Mesenchymal stem cell (in vitro differentiated cells and primary cell): ENCODE measurements at regions not wholly inside any gene's neighbourhood (a gene's known extent, or its start where the extent isn't known, plus 50 kb on each side); places are given as distances from the start of the nearest gene placed in this dataset.

Experiments
- DNase-seq: peaks from one replicate; pipeline ENCODE4 v3.0.0-alpha.2; 2013
- H2AFZ ChIP-seq: one replicate; pipeline ENCODE4 v1.6.1; 2013; ENCODE audit warnings: low read depth, mild to moderate bottlenecking, control low read depth, inconsistent platforms, low read length, moderate library complexity
- H2AK5ac ChIP-seq: 2 replicates; pipeline ENCODE4 v1.6.1; 2013; ENCODE audit warnings: low read length, moderate library complexity, mild to moderate bottlenecking, inconsistent platforms; ENCODE audit not compliant: severe bottlenecking
- H2BK120ac ChIP-seq: one replicate; pipeline ENCODE4 v1.6.1; 2013; ENCODE audit warnings: low read depth, mild to moderate bottlenecking, inconsistent platforms, low read length, moderate library complexity
- H2BK12ac ChIP-seq, 2 experiments: one replicate each; pipeline ENCODE4 v1.6.1; 2013; ENCODE audit warnings: inconsistent platforms in 2 of 2, low read length in 2 of 2, mild to moderate bottlenecking in 2 of 2, moderate library complexity in 2 of 2, control low read depth in 1 of 2
- H2BK15ac ChIP-seq: one replicate; pipeline ENCODE4 v1.6.1; 2013; ENCODE audit warnings: mild to moderate bottlenecking, low read depth, inconsistent platforms; ENCODE audit not compliant: poor library complexity, severe bottlenecking
- H2BK5ac ChIP-seq: 2 replicates; pipeline ENCODE4 v1.6.1; 2013; ENCODE audit warnings: low read depth, mild to moderate bottlenecking, low read length, control low read depth, inconsistent platforms; ENCODE audit not compliant: poor library complexity, severe bottlenecking
- H3K14ac ChIP-seq, 2 experiments: one replicate each; pipeline ENCODE4 v1.6.1; 2013; ENCODE audit warnings: inconsistent platforms in 2 of 2, low read length in 2 of 2, control low read depth in 1 of 2, mild to moderate bottlenecking in 1 of 2, moderate library complexity in 1 of 2
- H3K18ac ChIP-seq, 2 experiments: one replicate each; pipeline ENCODE4 v1.6.1; 2013; ENCODE audit warnings: inconsistent platforms in 2 of 2, low read length in 2 of 2, control low read depth in 1 of 2, low read depth in 1 of 2, mild to moderate bottlenecking in 1 of 2
- H3K23ac ChIP-seq, 2 experiments: one replicate each; pipeline ENCODE4 v1.6.1; 2013; ENCODE audit warnings: inconsistent platforms in 2 of 2, low read length in 2 of 2, mild to moderate bottlenecking in 2 of 2, moderate library complexity in 2 of 2, control low read depth in 1 of 2
- H3K27ac ChIP-seq: 2 replicates; pipeline ENCODE4 v1.5.1; 2013; ENCODE audit warnings: mild to moderate bottlenecking, moderate library complexity, low read length, control low read depth, inconsistent platforms; ENCODE audit not compliant: poor library complexity, severe bottlenecking
- H3K27me3 ChIP-seq, 2 experiments: 2 replicates each; pipeline versions ENCODE4 v1.6.1 to v1.7.0; 2013; ENCODE audit warnings: low read length in 2 of 2, mild to moderate bottlenecking in 2 of 2, moderate library complexity in 2 of 2, control low read depth in 1 of 2, inconsistent platforms in 1 of 2; ENCODE audit not compliant: control insufficient read depth in 1 of 2, insufficient read depth in 1 of 2
- H3K36me3 ChIP-seq, 2 experiments: 2 replicates each; pipeline versions ENCODE4 v1.6.1 to v1.7.0; 2013; ENCODE audit warnings: low read length in 2 of 2, control low read depth in 1 of 2, inconsistent platforms in 1 of 2, low read depth in 1 of 2, mild to moderate bottlenecking in 1 of 2; ENCODE audit not compliant: insufficient read depth in 2 of 2, control insufficient read depth in 1 of 2
- H3K4ac ChIP-seq, 2 experiments: one replicate each; pipeline ENCODE4 v1.6.1; 2013; ENCODE audit warnings: inconsistent platforms in 2 of 2, low read length in 2 of 2, mild to moderate bottlenecking in 2 of 2, moderate library complexity in 2 of 2, control low read depth in 1 of 2, low read depth in 1 of 2
- H3K4me1 ChIP-seq: 2 replicates; pipeline ENCODE4 v1.6.1; 2013; ENCODE audit warnings: low read depth, low read length, control low read depth; ENCODE audit not compliant: control insufficient read depth, insufficient read depth
- H3K4me2 ChIP-seq: 2 replicates; pipeline ENCODE4 v1.6.1; 2013; ENCODE audit warnings: low read length, mild to moderate bottlenecking, inconsistent platforms; ENCODE audit not compliant: poor library complexity, severe bottlenecking
- H3K4me3 ChIP-seq, 2 experiments: 2 replicates each; pipeline versions ENCODE4 v1.5.1 to v1.7.0; 2013; ENCODE audit warnings: low read length in 2 of 2, mild to moderate bottlenecking in 2 of 2, control low read depth in 1 of 2, low read depth in 1 of 2; ENCODE audit not compliant: insufficient read depth in 1 of 2
- H3K79me1 ChIP-seq: replicated peaks from 2 replicates; pipeline ENCODE4 v1.6.1; 2013; ENCODE audit warnings: mild to moderate bottlenecking, control low read depth, low read length, inconsistent platforms; ENCODE audit not compliant: poor library complexity, severe bottlenecking
- H3K9ac ChIP-seq: 2 replicates; pipeline ENCODE4 v1.7.0; 2013; ENCODE audit warnings: mild to moderate bottlenecking, low read length, moderate library complexity
- H3K9me3 ChIP-seq: 2 replicates; pipeline ENCODE4 v1.7.0; 2013; ENCODE audit warnings: mild to moderate bottlenecking, low read length; ENCODE audit not compliant: control insufficient read depth
- H4K8ac ChIP-seq: one replicate; pipeline ENCODE4 v1.6.1; 2013; ENCODE audit warnings: inconsistent platforms, mild to moderate bottlenecking, low read length, moderate library complexity
- H4K91ac ChIP-seq: one replicate; pipeline ENCODE4 v1.6.1; 2013; ENCODE audit warnings: mild to moderate bottlenecking, low read length, inconsistent platforms
- WGBS: methylation state at CpG from one replicate; pipeline ENCODE4 v1.1.7; 2013; ENCODE audit warnings: mixed read lengths; 5-methylcytosine and 5-hydroxymethylcytosine counted together

DNA sequence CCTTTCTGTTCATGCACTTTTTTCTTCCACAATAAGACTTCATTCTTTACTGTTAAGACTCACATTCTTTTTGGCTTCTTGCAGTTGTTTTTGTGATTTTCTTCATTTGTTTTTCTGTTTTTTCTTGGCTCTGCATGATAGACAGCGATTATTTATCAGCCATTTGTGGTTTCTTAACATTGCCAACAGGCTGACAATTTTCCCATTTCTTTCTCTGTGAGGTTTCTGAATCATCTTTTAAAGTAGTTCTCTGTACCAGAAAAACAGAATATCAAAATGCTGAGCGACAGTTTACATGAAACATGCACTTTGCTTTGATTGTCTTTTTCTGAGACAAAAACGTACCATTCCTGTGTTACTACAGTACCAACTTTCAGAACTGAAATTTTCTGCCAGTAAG is 334.2 kb upstream of the MAGI2 start:
- no peaks in the 10 kb centered on the region for H3K27me3 ChIP-seq
- 87% methylated on average over 2 of the region's 3 CpGs for WGBS
- no peak overlapping the region for H3K18ac ChIP-seq
- no peak overlapping the region for H4K91ac ChIP-seq
- H3K79me1 ChIP-seq, result no peaks in the 10 kb centered on the region
- no peak overlapping the region for H3K4me2 ChIP-seq
- no peak for DNase-seq
- H3K9ac ChIP-seq, result no peak overlapping the region
- H2BK5ac ChIP-seq, result no peak overlapping the region
- H2BK15ac ChIP-seq, result no peak overlapping the region
- H3K27ac ChIP-seq, result no peak overlapping the region
- no peak overlapping the region for H3K4ac ChIP-seq
- no peak overlapping the region for H4K8ac ChIP-seq
- no peaks in the 10 kb centered on the region for H3K36me3 ChIP-seq
- no peak overlapping the region for H2BK12ac ChIP-seq
- no peak overlapping the region for H3K4me3 ChIP-seq
- H2BK120ac ChIP-seq, result no peak overlapping the region
- H2AFZ ChIP-seq, result no peak overlapping the region
- H3K14ac ChIP-seq, result no peak overlapping the region
- H3K9me3 ChIP-seq, result no peaks in the 10 kb centered on the region
- no peak overlapping the region for H3K23ac ChIP-seq
- H3K4me1 ChIP-seq, result no peaks in the 10 kb centered on the region
- H2AK5ac ChIP-seq, result no peak overlapping the region

DNA sequence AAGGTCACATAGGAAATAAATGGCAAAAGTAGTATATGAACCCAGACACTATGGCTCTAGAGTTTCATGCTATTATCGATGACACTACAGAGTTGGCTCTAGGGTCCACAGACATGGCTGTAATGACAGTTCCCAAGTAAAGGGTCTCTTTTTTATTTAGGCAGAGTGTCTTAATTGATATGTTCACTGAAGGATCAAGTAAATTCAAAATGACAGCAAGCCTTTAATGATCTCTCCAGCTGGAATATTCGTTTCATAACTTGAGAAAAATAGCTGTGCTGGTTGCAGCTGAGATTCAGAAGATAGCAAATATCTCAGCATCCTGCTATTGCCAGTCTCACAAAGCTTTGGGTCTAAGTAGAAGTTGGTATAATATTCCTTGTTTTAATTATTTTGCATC is 333.6 kb upstream of the MAGI2 start:
- Histone ChIP-seq H3K36me3 (no peaks in the 10 kb centered on the region), H4K91ac (no peak overlapping the region), H3K14ac (no peak overlapping the region), H3K4me3 (no peak overlapping the region), H3K79me1 (no peaks in the 10 kb centered on the region), H3K9ac (no peak overlapping the region), H2BK15ac (no peak overlapping the region), H3K9me3 (no peaks in the 10 kb centered on the region), H2AK5ac (no peak overlapping the region), H2BK5ac (no peak overlapping the region), H2BK120ac (no peak overlapping the region), H2AFZ (no peak overlapping the region), H4K8ac (no peak overlapping the region), H3K4me2 (no peak overlapping the region), H3K27ac (no peak overlapping the region), H3K4me1 (no peaks in the 10 kb centered on the region), H3K23ac (no peak overlapping the region), H3K18ac (no peak overlapping the region), H3K27me3 (no peaks in the 10 kb centered on the region), H2BK12ac (peak overlapping the region in 1 of 2 experiments; percentile 21), H3K4ac (no peak overlapping the region)
- no peak for DNase-seq
- 81% methylated on average over 2 of the region's 2 CpGs for WGBS

DNA sequence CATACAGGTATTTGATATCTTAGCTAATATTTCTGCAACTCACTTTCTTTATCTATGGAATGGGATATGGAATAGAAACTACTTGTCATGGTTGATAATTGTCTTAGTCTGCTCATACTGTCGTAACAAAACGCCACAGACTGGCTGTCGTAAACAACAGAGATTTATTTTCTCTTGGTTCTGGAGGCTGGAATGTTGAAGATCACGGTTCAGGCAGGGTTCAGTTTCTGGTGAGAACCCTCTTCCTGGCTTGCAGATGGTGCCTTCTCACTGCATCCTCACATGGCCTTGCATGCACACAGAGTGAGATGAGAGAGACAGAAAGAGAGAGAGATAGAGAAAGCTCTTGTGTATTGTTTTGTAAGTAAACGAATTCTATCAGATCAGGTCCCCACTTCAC is 332.7 kb upstream of the MAGI2 start:
- Histone ChIP-seq H3K4me2 (no peak overlapping the region), H4K8ac (no peak overlapping the region), H3K9ac (no peak overlapping the region), H3K18ac (no peak overlapping the region), H2AK5ac (no peak overlapping the region), H3K9me3 (no peaks in the 10 kb centered on the region), H3K4me3 (no peak overlapping the region), H2BK120ac (no peak overlapping the region), H3K14ac (no peak overlapping the region), H3K36me3 (no peaks in the 10 kb centered on the region), H4K91ac (no peak overlapping the region), H2AFZ (no peak overlapping the region), H3K79me1 (no peaks in the 10 kb centered on the region), H2BK12ac (no peak overlapping the region), H2BK15ac (no peak overlapping the region), H3K4me1 (no peaks in the 10 kb centered on the region), H3K27me3 (no peaks in the 10 kb centered on the region), H3K27ac (no peak overlapping the region), H3K4ac (no peak overlapping the region), H3K23ac (no peak overlapping the region), H2BK5ac (no peak overlapping the region)
- DNase-seq, result peak; percentile 81
- WGBS, result 8% methylated on average over 4 of the region's 5 CpGs

DNA sequence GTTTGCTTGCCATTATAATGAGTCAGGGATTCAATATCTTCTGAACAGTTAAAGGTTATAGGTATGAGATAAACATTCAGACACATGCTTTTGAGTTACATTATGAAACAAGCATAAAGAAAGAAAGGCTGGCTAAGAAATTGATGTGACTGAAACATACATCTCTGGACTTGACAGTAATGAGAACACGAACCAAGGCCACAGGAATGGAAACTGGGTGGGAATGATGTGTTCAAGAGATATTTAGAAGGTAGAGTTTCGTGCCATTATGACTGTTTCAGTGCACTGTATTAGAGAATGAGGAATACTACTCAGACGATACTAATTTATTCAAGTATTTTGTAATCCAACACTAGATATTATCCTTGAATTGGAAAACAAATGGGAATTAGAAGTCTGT is 332.1 kb upstream of the MAGI2 start:
- Histone ChIP-seq H4K91ac (no peak overlapping the region), H3K4me3 (no peak overlapping the region), H4K8ac (no peak overlapping the region), H3K23ac (no peak overlapping the region), H3K27me3 (no peaks in the 10 kb centered on the region), H3K9ac (no peak overlapping the region), H3K14ac (no peak overlapping the region), H3K79me1 (no peaks in the 10 kb centered on the region), H2AFZ (no peak overlapping the region), H3K9me3 (no peaks in the 10 kb centered on the region), H3K36me3 (no peaks in the 10 kb centered on the region), H3K27ac (no peak overlapping the region), H3K18ac (no peak overlapping the region), H3K4ac (no peak overlapping the region), H3K4me2 (no peak overlapping the region), H2AK5ac (no peak overlapping the region), H3K4me1 (no peaks in the 10 kb centered on the region), H2BK5ac (no peak overlapping the region), H2BK15ac (no peak overlapping the region), H2BK120ac (no peak overlapping the region), H2BK12ac (no peak overlapping the region)
- WGBS, result 74% methylated on average over 1 of the region's 3 CpGs
- no peak for DNase-seq
